H1 (cell line): ENCODE measurements at regions not wholly inside any gene's neighbourhood (a gene's known extent, or its start where the extent isn't known, plus 50 kb on each side); places are given as distances from the start of the nearest gene placed in this dataset.

Experiments used
- CTCF ChIA-PET: fragments of 300-600 bp; sonication (Branson Sonifier 250); formaldehyde crosslinking; loops from one replicate; lab custom pipeline; 2021; ENCODE audit not compliant: partially characterized antibody; lab: Charles Lee
- POLR2A ChIA-PET: fragments of 300-600 bp; sonication (Branson Sonifier 250); formaldehyde crosslinking; loops from one replicate; lab custom pipeline; 2021; ENCODE audit warnings: inconsistent platforms; ENCODE audit not compliant: partially characterized antibody; lab: Charles Lee
- DNase-seq, 2 experiments: peaks; one replicate each; pipeline versions ENCODE4 v3.0.0 to v3.0.0-alpha.2; 2010 to 2022; ENCODE audit warnings: low spot score in 2 of 2, low read depth in 1 of 2, mixed read lengths in 1 of 2
- FAIRE-seq: peaks from 2 replicates; lab custom pipeline; 2011; peaks lifted over from hg19 to GRCh38; lab: Jason Lieb, UNC
- H2AFZ ChIP-seq: 2 replicates; pipeline ENCODE4 v1.8.1; 2012; ENCODE audit warnings: low read length, inconsistent platforms
- H2AK5ac ChIP-seq: 2 replicates; pipeline ENCODE4 v1.6.1; 2013; ENCODE audit warnings: low read depth, low read length
- H2BK120ac ChIP-seq: replicated peaks from 2 replicates; pipeline ENCODE3; 2013; ENCODE audit warnings: low read depth, low read length, inconsistent platforms
- H2BK12ac ChIP-seq: 2 replicates; pipeline ENCODE4 v1.6.1; 2013; ENCODE audit warnings: low read depth, low read length
- H2BK15ac ChIP-seq: 2 replicates; pipeline ENCODE4 v1.6.1; 2013; ENCODE audit warnings: low read length
- H2BK20ac ChIP-seq: 2 replicates; pipeline ENCODE4 v1.6.1; 2013; ENCODE audit warnings: low read length
- H2BK5ac ChIP-seq: 2 replicates; pipeline ENCODE4 v1.6.1; 2013; ENCODE audit warnings: low read depth, low read length
- H3K14ac ChIP-seq: 2 replicates; pipeline ENCODE4 v1.6.1; 2013; ENCODE audit warnings: inconsistent platforms; ENCODE audit not compliant: insufficient read length
- H3K18ac ChIP-seq: 2 replicates; pipeline ENCODE4 v1.6.1; 2013; ENCODE audit warnings: low read length; ENCODE audit errors: extremely low read depth
- H3K23ac ChIP-seq: 2 replicates; pipeline ENCODE4 v1.6.1; 2013; ENCODE audit warnings: inconsistent platforms; ENCODE audit not compliant: insufficient read length
- H3K23me2 ChIP-seq: 2 replicates; pipeline ENCODE4 v1.6.1; 2013; ENCODE audit warnings: low read depth, low read length
- H3K27ac ChIP-seq: 2 replicates; pipeline ENCODE4 v1.6.1; 2011; ENCODE audit warnings: low read depth, low read length, inconsistent platforms
- H3K27me3 ChIP-seq, 4 experiments: replicated peaks in 1 of 4; 1 replicate in 1 of 4; 2 replicates in 3 of 4; pipeline versions ENCODE4 v1.6.1 to v1.8.1; 2011 to 2013; ENCODE audit warnings: low read length in 3 of 4, mild to moderate bottlenecking in 3 of 4, inconsistent platforms in 2 of 4, mixed read lengths in 2 of 4, moderate library complexity in 1 of 4; ENCODE audit not compliant: control insufficient read depth in 3 of 4, insufficient read depth in 3 of 4; ENCODE audit errors: extremely low read depth in 1 of 4
- H3K36me3 ChIP-seq, 4 experiments: 2 replicates each; pipeline versions ENCODE4 v1.6.1 to v1.8.1; 2011 to 2013; ENCODE audit warnings: mild to moderate bottlenecking in 4 of 4, low read length in 3 of 4, moderate library complexity in 2 of 4, control low read depth in 1 of 4, inconsistent platforms in 1 of 4; ENCODE audit not compliant: insufficient read depth in 4 of 4, control insufficient read depth in 2 of 4
- H3K4ac ChIP-seq: replicated peaks from 2 replicates; pipeline ENCODE3; 2013; ENCODE audit warnings: low read length, low read depth, mixed read lengths, inconsistent platforms; ENCODE audit not compliant: insufficient read length
- H3K4me1 ChIP-seq, 4 experiments: replicated peaks in 1 of 4; 1 replicate in 1 of 4; 2 replicates in 3 of 4; pipeline versions ENCODE4 v1.6.1 to v1.8.1; 2011 to 2013; ENCODE audit warnings: low read length in 3 of 4, inconsistent platforms in 2 of 4, mixed read lengths in 1 of 4; ENCODE audit not compliant: insufficient read depth in 4 of 4, control insufficient read depth in 3 of 4
- H3K4me2 ChIP-seq, 2 experiments: 2 replicates each; pipeline versions ENCODE4 v1.6.1 to v1.8.1; 2011 to 2013; ENCODE audit warnings: low read depth in 2 of 2, low read length in 2 of 2, control low read depth in 1 of 2, inconsistent platforms in 1 of 2, mild to moderate bottlenecking in 1 of 2; ENCODE audit not compliant: insufficient read depth in 1 of 2
- H3K4me3 ChIP-seq, 4 experiments: fragments of 200-600, 300-600 bp in 1 of 4; sonication (generic), shearing (Covaris generic), sonication (Bioruptor Twin) in 1 of 4; 2 replicates each; pipeline versions ENCODE4 v1.5.1 to v1.8.1; 2011 to 2016; ENCODE audit warnings: low read length in 4 of 4, low read depth in 3 of 4, control low read depth in 2 of 4, inconsistent platforms in 2 of 4, mild to moderate bottlenecking in 2 of 4, mixed read lengths in 1 of 4, moderate library complexity in 1 of 4; ENCODE audit not compliant: insufficient read depth in 2 of 4; ENCODE audit errors: extremely low read depth in 1 of 4
- H3K56ac ChIP-seq: replicated peaks from 2 replicates; pipeline ENCODE3; 2013; ENCODE audit warnings: low read depth, mild to moderate bottlenecking, mixed read lengths, low read length, inconsistent platforms; ENCODE audit not compliant: insufficient read length
- H3K79me1 ChIP-seq: 2 replicates; pipeline ENCODE4 v1.6.1; 2013; ENCODE audit warnings: low read depth, low read length, control low read depth
- H3K79me2 ChIP-seq, 2 experiments: 2 replicates each; pipeline versions ENCODE4 v1.6.1 to v1.8.1; 2012 to 2013; ENCODE audit warnings: low read length in 2 of 2, mild to moderate bottlenecking in 2 of 2, inconsistent platforms in 1 of 2; ENCODE audit not compliant: insufficient read depth in 2 of 2, control insufficient read depth in 1 of 2
- H3K9ac ChIP-seq, 4 experiments: replicated peaks in 1 of 4; 1 replicate in 1 of 4; 2 replicates in 3 of 4; pipeline versions ENCODE4 v1.6.1 to v1.8.1; 2011 to 2013; ENCODE audit warnings: low read depth in 3 of 4, low read length in 3 of 4, control low read depth in 2 of 4, mild to moderate bottlenecking in 2 of 4, moderate library complexity in 2 of 4, inconsistent platforms in 1 of 4; ENCODE audit errors: extremely low read depth in 1 of 4
- H3K9me3 ChIP-seq, 2 experiments: 2 replicates each; pipeline versions ENCODE4 v1.6.1 to v1.8.1; 2012 to 2013; ENCODE audit warnings: mild to moderate bottlenecking in 2 of 2, moderate library complexity in 2 of 2, control low read depth in 1 of 2, inconsistent platforms in 1 of 2, low read depth in 1 of 2, low read length in 1 of 2, mixed read lengths in 1 of 2; ENCODE audit not compliant: insufficient read depth in 2 of 2
- H4K20me1 ChIP-seq, 2 experiments: replicated peaks in 1 of 2; 2 replicates each; pipeline versions ENCODE3 to v1.8.1; 2011 to 2013; ENCODE audit warnings: inconsistent platforms in 2 of 2, low read length in 2 of 2, mild to moderate bottlenecking in 1 of 2; ENCODE audit not compliant: insufficient read depth in 2 of 2, control insufficient read depth in 1 of 2
- H4K5ac ChIP-seq: 2 replicates; pipeline ENCODE4 v1.6.1; 2013; ENCODE audit warnings: low read length, low read depth, mixed read lengths, inconsistent platforms; ENCODE audit not compliant: insufficient read length
- H4K8ac ChIP-seq: 2 replicates; pipeline ENCODE4 v1.8.0; 2013; ENCODE audit warnings: mild to moderate bottlenecking, moderate library complexity, low read length, inconsistent platforms; ENCODE audit not compliant: insufficient read depth; ENCODE audit errors: extremely low read depth
- H4K91ac ChIP-seq: replicated peaks from 2 replicates; pipeline ENCODE3; 2013; ENCODE audit warnings: low read length, mixed read lengths, inconsistent platforms; ENCODE audit not compliant: insufficient read length
- CHD1 ChIP-seq: IDR thresholded peaks from 2 replicates; pipeline ENCODE4 v1.6.1; 2012; ENCODE audit warnings: low read depth, low read length, improper control_type of control experiment
- RAD21 ChIP-seq, 2 experiments: IDR thresholded peaks in 1 of 2; conservative IDR thresholded peaks in 1 of 2; 2 replicates each; pipeline ENCODE4 v1.6.1; 2011; ENCODE audit warnings: low read depth in 2 of 2, low read length in 2 of 2, improper control_type of control experiment in 1 of 2, inconsistent platforms in 1 of 2, mild to moderate bottlenecking in 1 of 2, moderate library complexity in 1 of 2
- WGBS, 2 experiments: shearing (Covaris generic) in 1 of 2; methylation state at CpG; one replicate each; pipeline versions ENCODE4 v1.1.6 to v1.1.7; 2013 to 2015; ENCODE audit warnings: low lambda C conversion rate in 2 of 2, mixed read lengths in 2 of 2, inconsistent platforms in 1 of 2, low coverage in 1 of 2, missing lambda C conversion rate in 1 of 2; ENCODE audit not compliant: insufficient replicate concordance in 2 of 2, insufficient coverage in 1 of 2, insufficient read length in 1 of 2; ENCODE audit errors: extremely low coverage in 1 of 2, missing lambda C conversion rate in 1 of 2; 5-methylcytosine and 5-hydroxymethylcytosine counted together
- TF ChIP-seq, protein P1 (sequence below): IDR thresholded peaks from 2 replicates; pipeline ENCODE4 v1.6.1; 2011; ENCODE audit warnings: low read length, improper control_type of control experiment

GRCh38 chr4:151939670-151940069 lies 178.9 kb upstream of the GATB start:
- 95% methylated on average over 3 of the region's 3 CpGs; no CpG with 5 or more reads in 1 of the 2 experiments for WGBS, 2 experiments
- CTCF ChIA-PET = interaction anchor here (0.6 kb wide), 2 partner anchors 28 to 174 kb away, joined by 3 read pairs; no protein-coding TSS in a partner anchor
- no peak for DNase-seq

More at GRCh38 chr4:151939670-151940069, 178.9 kb upstream of the GATB start:
- no peaks in the 10 kb centered on the region for H3K23me2 ChIP-seq
- H2BK12ac ChIP-seq = no peak overlapping the region
- H3K4me1 ChIP-seq = no peaks in the 10 kb centered on the region
- no peak overlapping the region for H3K4me3 ChIP-seq
- H3K79me2 ChIP-seq = no peaks in the 10 kb centered on the region
- no peaks in the 10 kb centered on the region for H3K27me3 ChIP-seq
- H3K4me2 ChIP-seq = no peak overlapping the region
- no peak for FAIRE-seq
- no peak overlapping the region for H3K23ac ChIP-seq
- no peaks in the 10 kb centered on the region for H3K36me3 ChIP-seq
- no peak overlapping the region for H3K9ac ChIP-seq
- no peak overlapping the region for H3K27ac ChIP-seq
- no peak overlapping the region for H3K4ac ChIP-seq
- H3K9me3 ChIP-seq = no peaks in the 10 kb centered on the region
- no peaks in the 10 kb centered on the region for H4K20me1 ChIP-seq
- H2AK5ac ChIP-seq = no peak overlapping the region
- H2AFZ ChIP-seq = no peak overlapping the region
- TF ChIP-seq RAD21 (IDR thresholded peaks at IDR 0.05 in 1 of 2, conservative IDR thresholded peaks at IDR 0.05 in 1 of 2; ENCODE audit: low read depth in 2 of 2, low read length in 2 of 2) = 0 out of 4 replicates have a peak, but pooled peaks of 1 of the 2 experiments have one; percentile 14
- TF ChIP-seq, protein P1, sequence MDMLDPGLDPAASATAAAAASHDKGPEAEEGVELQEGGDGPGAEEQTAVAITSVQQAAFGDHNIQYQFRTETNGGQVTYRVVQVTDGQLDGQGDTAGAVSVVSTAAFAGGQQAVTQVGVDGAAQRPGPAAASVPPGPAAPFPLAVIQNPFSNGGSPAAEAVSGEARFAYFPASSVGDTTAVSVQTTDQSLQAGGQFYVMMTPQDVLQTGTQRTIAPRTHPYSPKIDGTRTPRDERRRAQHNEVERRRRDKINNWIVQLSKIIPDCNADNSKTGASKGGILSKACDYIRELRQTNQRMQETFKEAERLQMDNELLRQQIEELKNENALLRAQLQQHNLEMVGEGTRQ = no peak
- TF ChIP-seq CHD1 = no peak
- TF ChIP-seq, all 59 proteins: peak for 1
- no peak overlapping the region for H2BK20ac ChIP-seq
- H3K79me1 ChIP-seq = no peaks in the 10 kb centered on the region
- no peak overlapping the region for H2BK15ac ChIP-seq
- H3K18ac ChIP-seq = no peak overlapping the region
- H4K5ac ChIP-seq = no peak overlapping the region
- H4K8ac ChIP-seq = no peak overlapping the region
- no peak overlapping the region for H2BK5ac ChIP-seq
- POLR2A ChIA-PET = no interaction called here
- no peak overlapping the region for H2BK120ac ChIP-seq
- H3K56ac ChIP-seq = no peak overlapping the region
- no peak overlapping the region for H3K14ac ChIP-seq
- H4K91ac ChIP-seq = no peak overlapping the region
